ENCODE measurements at regions not wholly inside any gene's neighbourhood (a gene's known extent, or its start where the extent isn't known, plus 50 kb on each side); places are given as distances from the start of the nearest gene placed in this dataset.

GRCh38 chr13:26965952-26966700 lies 205.5 kb downstream of the USP12 start:
- peak; percentile 42 to 68 for DNase-seq

DNA sequence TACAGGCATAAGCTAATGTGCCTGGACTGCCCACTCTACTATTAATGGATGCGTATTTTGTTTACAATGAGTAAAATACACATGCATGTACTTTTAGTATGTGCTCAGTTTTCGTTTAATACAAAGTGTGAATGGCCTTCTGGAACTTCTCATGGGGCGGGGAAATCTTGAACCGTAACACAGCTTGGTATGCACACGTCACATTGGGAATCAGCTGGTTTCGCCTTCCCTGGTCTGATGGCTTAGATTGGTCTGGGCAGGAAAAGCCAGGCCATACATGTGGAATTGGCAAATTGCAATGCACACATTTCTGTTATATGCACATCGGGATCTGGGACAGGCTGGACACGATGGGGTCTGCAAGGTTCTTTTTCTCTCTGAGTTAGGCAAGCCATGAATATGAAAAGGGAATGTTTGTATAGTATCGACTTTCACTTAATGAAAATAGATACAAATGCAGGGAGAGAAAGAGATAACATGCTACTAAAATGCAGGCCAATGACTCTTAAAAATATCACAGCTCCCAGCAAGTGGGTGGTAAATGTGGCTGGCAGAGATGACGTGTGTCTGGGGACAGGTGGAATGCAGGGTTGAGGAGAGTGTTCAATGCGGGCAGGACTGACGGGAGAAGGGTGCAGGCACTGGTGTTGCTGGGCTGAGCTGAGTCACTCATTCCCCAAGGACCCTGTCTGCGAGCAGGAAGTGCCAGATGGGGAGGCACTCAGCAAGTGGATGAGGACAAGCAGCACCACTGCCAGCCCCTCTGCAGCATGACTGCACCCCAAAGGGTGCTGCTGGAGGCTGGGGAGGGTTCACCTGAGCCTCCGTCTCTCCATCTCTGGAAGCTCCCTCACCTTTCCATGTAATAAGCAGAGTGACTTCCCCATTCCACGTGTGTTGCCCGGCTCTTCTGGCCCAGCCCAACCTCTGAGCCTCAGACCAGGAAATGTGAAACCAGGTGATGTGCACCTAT lies 204.0 kb upstream of the GPR12 start:
- DNase-seq, result no peak

GRCh38 chr13:26962671-26963070 lies 202.1 kb upstream of the GPR12 start:
- DNase-seq, result no peak

DNA sequence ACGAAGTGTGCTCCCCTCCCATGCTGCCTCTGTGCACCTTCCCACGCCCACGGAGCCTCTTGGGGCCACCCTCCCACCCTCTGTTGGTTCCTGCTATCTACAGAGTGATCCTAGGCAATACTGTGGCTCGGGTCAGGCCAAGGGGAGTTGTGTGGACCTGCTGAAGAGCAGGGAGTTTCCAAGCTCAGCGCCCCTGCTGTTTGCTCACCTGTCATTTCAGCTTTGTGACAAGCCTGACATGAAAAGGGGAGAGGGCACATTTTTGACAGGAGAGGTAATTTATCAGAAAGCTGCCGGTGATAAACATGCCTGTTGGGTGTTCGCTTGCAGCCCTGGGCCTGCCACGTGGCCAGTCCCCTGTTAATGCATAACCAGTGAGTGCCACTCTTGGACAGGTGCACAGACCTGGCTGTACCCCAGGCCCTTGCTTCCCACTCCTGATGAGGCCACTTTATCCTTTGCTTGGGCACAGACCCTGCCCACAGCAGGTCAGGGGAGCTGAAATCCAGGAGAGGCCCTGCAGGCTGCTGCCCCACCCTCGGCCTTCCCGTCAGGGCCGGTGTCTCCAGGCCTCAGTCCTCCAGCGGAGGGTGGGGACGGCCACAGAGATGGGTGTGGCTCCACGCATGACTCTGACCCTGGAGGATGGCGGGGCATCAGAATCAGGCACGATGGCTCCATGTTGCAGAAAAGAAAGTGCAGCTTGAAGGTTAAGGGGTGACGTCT lies 201.5 kb upstream of the GPR12 start:
- DNase-seq, result no peak

DNA sequence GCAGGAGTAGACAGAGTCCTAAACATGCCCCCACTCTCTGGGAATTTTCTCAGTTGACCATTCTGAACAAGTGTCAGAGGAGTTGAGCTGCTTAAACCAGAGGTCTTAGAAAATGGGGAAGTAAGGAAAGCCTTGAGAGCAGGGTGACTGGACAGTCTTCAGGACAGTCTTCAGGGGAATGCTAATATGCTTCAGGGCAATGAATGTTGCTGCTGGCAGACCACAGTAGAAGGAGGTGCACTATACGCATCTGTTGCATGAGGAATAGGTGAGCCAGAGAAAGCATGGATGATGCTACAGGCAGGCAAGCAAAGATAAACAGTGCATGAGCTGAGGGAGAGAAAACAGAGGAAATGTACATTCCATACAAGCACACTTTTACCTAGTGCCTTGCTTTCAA lies 196.6 kb upstream of the GPR12 start:
- no peak for DNase-seq

- DNase-seq, result no peak
These were observed 196.0 kb upstream of the GPR12 start for GRCh38 chr13:26956522-26957142.

- DNase-seq, result no peak
These were observed 194.4 kb upstream of the GPR12 start for GRCh38 chr13:26954976-26955375.

- DNase-seq, result no peak
These were observed 192.7 kb upstream of the GPR12 start for GRCh38 chr13:26953291-26953690.

GRCh38 chr13:26952551-26953143 lies 192.1 kb upstream of the GPR12 start:
- no peak for DNase-seq

DNA sequence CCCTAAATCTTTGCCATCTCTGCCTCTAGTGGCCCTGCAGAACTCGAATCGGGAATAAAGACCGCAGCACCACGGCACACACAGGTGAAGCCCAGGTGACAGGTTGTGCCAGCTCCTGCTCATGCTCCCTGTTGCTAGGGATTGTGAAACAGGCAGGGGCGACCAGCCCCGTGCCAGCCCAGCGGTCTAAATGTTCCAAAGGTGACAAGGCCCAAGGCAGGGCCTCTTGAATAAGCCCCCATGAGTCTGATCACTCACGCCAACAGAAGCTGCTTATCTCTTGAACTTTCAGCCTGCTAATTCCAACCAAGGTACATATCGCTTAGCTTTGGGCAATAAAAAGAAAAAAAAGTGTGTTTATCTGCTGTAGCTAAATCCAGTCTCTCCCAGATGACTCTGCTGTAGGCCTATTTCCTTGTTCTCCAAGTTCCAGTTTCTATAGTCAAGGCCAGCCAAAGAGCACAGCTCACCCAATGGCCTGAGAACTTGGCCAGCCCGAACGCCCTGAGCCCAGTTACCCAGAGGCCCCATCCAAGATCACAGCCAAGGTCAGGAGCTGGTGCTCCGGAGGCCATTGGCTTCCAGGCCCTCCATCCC lies 191.1 kb upstream of the GPR12 start:
- DNase-seq, result no peak

DNA sequence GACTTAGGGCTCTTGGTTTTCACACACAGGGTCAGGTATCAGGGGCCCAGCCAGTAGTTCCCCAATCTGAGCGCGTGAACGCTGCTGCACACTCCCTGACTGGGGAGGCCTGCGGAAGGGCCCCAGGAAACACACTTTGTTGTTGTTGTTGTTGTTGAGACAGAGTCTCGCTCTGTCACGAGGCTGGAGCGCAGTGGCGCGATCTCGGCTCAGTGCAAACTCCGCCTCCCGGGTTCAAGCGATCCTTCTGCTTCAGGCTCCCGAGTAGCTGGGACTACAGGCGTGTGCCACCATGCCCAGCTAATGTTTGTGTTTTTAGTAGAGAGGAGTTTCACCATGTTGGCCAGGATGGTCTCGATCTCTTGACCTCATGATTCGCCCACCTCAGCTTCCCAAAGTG lies 190.4 kb upstream of the GPR12 start:
- DNase-seq, result no peak

- DNase-seq, result no peak
These were observed 190.0 kb upstream of the GPR12 start for GRCh38 chr13:26950546-26950945.

GRCh38 chr13:26949701-26950502 lies 189.3 kb upstream of the GPR12 start:
- DNase-seq, result no peak

GRCh38 chr13:26948353-26948752 lies 187.8 kb upstream of the GPR12 start:
- DNase-seq, result no peak

DNA sequence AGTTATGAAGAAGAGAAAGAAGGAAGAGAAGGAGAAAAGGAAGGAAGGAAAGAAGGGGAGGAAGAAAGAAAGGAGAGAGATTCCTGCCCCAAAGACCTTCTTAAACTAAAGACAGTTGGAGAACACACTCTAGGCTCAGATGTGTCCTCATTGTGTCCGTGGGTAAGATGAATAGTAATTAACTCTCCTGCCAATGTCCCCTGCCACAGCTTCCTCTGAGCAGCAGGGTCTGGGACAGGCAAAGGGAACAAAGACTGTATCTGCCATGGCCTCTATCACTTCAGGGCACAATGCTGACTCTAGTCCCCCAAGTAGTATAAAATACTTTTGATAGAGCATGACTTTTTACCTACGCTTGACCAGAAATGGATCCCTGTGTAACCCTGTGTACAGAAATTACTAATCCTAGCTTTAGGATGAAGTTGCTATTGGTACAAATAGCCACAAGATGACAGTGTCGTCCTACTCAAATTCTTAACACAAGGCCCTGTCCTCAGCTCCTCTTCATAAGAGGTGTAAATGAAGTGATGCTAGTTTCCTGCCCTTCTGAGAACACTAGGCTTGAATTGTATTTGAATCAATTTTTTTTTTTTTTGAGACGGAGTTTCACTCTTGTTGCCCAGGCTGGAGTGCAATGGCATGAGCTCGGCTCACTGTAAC lies 186.2 kb upstream of the GPR12 start:
- peak; percentile 28 to 51 for DNase-seq

DNA sequence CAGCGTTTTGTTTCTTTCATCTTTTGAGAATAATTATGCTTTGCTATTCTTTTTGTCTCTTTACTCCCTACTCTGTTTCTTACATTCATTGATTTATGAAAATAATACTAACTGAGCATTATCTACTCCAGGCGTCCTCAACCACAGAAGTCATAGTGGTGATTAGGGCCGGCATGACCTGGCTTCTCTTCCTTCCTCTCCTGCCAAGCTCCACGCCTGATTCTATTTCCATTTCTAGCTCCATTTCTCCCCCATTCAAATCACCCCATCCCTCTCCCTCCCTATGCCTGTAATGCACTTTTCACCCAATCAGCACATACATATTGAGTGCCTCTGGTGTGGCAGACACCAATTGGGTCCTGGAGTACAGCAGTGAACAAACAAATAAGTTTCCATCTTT lies 183.2 kb upstream of the GPR12 start:
- no peak for DNase-seq

DNA sequence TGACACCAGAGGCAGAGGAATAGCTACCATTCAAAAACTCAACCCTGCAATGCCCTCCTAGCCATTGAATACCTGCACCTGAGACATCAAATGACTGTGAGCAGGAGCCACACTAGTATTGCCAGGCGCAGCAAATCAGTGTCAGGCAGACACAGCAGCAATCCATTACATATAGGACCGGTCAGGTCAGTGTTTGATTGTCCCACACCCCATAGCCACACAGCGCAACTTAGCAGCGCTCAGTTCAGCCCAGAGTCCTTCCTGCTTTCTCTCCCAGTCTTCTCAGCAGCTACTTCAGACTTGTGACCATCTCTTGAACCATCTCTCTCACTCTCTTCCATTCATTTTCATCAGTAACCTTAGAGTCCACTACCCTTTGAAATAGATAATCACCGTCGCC lies 181.6 kb upstream of the GPR12 start:
- DNase-seq, result no peak

DNA sequence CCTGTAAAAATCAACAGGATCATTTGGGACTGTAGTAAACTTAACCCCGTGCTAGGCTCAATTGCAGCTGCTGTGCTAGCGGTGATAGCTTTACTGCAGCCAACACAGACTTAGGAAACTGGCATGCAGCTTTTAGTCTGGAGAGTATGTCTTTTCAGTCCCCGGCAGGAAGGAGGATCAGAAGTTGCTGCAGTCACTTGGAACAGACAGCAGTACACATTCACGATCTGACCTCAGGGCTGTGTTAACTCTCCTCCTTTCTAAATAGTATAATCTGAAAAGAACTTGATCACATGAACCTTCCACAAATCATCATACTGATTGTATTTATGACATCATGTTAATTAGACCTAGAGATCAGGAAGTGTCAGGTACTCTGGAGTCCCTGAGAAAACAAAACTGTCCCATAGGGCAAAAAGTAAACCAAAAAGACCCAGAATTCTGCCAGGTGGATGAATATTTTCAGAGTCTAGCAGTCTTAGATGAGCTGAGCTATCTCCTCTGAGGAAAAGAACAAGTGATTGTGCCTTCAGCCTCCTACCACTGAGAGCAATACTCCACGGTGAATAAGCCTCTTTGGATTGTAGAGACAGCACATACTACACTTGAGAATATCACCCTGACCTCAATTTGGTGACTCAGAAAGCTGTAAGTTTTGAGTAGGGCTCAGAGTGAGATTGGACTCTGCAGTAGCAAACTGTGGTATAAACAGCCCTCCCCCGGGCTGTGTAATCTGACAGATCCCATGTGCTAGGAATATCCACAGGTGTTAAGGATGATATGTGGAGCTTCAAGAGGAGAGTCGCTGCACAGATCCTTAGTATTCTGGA lies 181.0 kb upstream of the GPR12 start:
- DNase-seq, result no peak

DNA sequence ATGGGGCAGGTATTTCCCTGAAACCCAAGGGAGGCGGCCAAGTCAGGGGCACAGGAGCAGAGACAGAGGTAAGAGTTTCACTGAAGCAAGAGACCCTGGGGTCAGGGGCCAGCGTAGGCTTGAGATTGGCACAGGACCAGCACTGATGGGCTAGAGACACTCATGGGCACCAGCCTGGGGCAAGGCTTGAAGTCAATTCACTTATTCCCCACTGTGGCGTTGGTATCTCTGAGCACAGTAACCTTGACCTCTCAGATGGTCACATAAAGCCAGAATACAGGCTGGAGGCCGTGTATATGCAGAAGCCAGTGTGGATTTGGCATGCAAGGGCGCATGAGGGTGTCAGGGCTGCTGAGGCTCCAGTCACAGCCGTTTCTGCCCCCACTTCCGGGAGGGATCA lies 173.5 kb upstream of the GPR12 start:
- DNase-seq, result no peak

DNA sequence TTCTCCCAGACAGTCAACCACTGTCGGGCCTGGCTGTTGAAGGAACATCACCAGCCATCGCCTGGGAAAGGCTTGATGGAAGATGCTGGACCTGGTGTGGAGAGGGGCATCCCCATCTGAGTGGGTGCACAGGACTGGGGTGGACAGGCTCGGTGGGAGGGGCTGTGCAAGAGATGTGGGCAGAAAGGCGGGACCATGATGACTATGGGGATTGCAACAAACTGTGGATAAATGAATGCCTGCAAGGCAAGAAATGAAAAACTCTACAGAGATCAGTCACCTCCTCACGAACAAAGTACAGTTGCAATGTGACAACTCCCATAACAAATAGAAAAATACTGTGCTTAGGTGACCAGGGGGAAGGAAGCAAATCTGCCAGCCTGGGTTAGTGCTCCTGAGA lies 171.9 kb upstream of the GPR12 start:
- DNase-seq, result no peak

All from NCI-H2081 (cell line).